Eye (tissue), 1 donor: ENCODE measurements at regions not wholly inside any gene's neighbourhood (a gene's known extent, or its start where the extent isn't known, plus 50 kb on each side); places are given as distances from the start of the nearest gene placed in this dataset.
"Not testable (repeated sequence)": the region's sequence is repeated elsewhere in the genome, so short reads cannot be mapped to it uniquely, and the experiment has no call there.

Experiments used
- DNase-seq: peaks from one replicate; pipeline ENCODE4 v3.0.0-alpha.2; 2015

DNA sequence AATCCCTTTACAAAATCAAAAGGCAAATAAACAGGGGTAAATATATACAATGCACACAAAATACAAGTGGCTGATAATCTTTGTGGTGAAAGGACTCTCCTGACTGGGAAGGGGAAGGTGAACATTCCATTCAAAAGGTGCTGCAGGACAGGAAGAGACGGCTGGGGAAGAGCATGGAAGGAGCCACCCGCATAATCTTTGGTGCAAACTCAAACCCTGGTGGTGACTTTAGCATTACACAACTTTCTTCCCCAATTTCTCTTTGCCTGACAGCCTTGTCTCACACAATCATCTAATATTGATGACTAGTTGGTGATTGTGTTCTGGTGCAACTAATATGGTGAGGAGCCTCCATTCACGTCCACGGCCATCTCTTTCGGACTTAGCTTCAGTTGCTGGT lies 117.0 kb upstream of the EGFR start:
- no peak for DNase-seq

DNA sequence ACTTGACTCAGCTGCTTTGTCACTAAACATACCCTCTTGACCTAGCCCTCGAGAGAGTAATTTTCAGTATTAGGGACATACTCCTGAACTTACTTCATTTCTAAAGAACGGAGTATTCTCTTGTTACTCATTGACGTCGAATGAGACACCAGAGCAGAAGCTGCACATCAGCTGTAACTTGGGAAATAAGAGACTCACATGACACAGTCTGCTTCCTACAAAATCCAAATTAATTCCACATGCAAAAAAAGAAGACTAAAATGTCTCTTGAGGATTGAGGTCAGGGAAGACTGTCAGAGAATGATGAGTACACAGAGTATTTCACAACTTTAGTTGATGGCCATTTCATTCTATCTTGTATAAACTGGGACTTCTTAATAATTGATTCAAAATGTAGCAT lies 114.7 kb upstream of the EGFR start:
- peak; percentile 14 for DNase-seq

DNA sequence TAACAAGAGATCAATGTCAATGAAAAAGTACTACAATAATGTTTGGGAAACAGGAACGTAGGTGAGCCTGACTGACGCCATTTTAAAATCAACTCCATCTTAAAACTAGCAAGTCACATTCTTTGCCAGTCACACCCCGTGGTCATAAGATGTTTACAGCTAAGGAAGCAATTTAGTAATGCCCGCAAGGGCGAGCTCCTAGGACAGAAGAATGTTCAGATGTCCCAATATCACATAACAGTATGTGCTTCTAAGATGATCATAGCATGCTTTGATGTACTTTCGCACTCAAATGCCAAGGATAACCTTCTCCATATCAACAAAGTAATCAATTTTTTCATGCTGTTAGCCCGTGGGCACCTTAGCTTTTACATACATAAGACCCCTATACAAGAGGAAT lies 113.8 kb upstream of the EGFR start:
- no peak for DNase-seq

DNA sequence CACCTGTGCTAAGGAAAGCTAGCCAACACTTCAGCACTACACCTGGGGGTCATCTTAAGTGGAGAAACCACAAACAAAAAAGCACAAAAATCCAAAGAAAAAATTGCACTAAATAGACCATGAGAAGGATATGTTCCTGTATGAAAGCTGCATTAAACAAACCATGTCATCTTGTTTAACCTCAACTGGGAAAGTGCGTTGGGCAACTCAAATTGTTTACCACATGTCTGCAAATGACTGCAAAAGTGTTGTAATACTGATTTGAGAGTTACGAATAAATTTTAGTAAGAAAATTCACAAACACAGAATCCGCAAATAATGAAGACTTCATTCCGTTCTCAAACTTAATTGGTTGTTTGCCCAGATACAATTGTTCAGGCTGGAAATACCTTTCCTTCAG lies 111.9 kb upstream of the EGFR start:
- DNase-seq: no peak

DNA sequence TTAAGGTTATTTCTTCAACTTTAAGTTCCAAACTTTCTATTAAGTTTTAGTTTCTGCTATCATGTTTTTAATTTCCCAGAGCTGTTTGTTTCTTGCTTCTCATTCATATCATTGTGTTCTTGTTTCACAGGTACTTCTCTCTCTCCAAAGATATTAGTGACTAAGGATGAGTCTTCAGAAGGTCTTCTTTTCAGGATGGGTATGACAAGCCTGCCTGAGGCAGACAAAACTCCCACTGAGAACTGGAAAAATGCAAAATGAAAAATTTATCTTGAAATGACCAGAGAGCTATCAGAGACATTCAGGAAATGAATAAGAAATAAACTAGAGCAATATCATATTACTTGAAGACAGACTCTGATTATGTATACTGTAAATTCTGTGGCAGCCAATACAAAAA lies 110.8 kb upstream of the EGFR start:
- no peak for DNase-seq

DNA sequence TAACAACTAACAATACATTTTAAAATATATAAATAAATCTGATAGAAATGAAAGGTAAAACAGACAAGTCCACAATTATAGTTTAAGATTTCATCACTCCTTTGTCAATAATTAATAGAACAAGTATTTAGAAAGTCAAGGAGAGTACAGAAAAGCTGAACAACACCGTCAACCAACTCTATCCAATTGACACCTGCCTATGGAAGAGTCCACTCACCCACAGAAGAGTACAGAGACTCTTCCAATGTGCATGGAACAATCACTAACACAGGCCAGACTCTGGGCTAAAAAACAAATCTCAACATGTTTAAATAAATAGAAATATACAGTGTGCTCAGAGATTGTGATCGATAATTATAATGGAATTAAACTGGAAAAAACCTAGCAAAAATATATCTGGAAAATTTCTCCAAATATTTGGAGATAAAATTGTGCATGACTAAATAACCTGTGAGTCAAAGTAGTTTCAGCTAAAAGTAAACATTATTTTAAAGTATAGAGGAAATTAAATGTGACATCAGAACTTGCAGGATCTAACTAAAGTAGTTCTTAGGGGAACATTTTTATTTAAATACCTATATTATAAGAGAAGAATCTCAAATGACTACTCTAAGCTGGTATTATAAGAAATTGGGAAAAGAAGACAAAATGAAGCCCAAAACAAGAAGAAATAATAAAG lies 109.9 kb upstream of the EGFR start:
- DNase-seq: no peak

DNA sequence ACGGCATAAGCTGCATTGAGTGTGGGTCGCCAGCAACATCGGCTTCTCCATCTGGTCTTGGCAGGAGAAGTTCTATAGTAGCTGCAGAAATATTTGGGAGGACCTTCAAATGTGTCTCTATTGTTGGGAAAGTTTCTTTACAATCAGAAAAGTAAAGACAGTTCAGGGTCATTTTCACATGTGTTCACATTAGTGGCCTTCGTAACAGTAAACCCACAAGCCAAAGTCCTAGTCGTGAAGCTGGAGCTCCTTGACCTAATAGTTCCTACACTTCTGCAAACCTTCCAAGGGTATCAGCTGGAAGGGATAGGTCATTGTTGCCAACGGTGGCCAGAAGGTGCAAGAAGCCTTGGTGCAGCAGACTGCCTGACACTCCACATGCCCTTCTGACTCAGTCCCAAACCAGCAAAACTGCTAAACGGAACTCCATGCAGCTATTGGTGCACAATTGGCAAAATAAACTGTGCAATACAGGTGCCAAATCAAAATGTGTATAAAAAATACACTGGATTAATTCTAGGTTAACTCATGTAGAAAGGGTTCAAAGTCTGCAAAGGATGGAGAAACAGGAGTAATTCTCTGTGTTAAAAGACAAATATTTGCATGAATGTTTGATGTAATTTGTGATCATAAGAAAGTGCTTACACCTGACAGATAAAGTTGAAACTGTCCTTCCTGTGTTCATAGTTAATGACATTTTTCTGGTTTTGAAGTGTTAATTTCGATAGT lies 102.8 kb upstream of the EGFR start:
- DNase-seq: no peak

DNA sequence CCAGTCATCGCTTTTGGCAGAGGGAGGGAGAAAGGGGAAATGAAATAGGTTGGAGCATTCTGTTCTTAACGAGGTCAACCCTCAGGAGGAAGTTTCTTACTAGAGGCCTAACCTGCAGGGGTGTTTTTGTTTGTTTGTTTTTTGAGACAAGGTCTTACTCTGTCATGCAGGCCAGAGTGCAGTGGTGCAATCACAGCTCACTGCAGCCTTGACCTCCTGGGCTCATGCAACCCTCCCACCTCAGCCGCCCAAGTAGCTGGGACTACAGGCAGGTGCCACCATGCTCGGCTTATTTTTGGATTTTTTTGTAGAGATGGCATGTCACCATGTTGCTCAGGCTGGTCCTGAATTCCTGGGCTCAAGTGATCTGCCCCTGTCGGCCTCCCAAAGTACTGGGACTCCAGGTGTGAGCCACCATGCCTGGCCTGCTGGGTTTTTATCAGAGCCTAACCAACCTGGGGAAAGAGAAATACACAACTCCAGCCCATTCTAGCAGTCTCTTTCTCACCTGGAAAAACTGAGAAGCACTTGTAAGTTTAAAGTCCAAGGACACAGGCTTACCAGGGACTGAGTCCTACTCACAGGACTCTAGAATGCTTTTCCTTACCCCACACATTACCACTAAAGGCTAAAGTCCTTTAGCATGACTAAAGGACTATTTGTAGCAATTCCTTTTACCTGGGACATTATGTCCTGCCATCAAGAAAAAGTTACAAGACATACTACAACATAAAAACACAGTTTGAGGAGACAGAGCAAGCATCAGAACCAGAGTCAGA lies 101.0 kb upstream of the EGFR start:
- no peak for DNase-seq

DNA sequence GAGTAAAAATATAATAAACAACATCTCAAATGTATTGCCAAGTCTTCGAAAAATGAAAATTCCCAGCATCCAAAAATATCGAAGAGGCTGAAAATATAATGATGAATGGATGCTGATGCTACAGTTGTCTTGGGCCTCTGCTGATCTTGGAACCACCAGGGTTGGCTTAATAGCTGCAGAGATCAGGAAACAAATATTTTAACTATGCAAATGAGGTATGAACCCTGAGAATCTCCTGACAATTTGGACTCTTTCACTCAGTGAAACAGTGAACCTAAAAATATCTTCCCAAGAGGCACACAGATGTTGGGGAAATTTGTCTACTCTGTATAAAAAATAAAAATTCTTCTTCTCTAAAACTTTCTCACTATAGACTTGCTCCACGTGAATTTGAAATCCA lies 97.7 kb upstream of the EGFR start:
- DNase-seq: no peak

DNA sequence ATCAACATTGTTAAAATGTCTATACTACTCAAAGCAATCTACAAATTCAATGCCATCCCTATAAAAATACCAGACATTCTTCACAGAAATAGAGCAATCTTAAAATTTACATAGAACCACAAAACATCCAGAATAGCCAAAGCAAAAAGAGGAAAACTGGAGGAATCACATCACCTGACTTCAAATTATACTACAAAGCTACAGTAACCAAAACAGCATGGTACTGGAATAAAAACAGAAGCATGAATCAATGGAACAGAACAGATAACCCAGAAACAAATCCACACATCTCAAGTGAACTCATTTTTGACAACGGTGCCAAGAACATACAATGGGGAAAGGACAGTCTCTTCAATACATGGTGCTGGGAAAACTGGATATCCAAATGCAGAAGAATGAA lies 87.3 kb upstream of the EGFR start:
- no peak for DNase-seq

DNA sequence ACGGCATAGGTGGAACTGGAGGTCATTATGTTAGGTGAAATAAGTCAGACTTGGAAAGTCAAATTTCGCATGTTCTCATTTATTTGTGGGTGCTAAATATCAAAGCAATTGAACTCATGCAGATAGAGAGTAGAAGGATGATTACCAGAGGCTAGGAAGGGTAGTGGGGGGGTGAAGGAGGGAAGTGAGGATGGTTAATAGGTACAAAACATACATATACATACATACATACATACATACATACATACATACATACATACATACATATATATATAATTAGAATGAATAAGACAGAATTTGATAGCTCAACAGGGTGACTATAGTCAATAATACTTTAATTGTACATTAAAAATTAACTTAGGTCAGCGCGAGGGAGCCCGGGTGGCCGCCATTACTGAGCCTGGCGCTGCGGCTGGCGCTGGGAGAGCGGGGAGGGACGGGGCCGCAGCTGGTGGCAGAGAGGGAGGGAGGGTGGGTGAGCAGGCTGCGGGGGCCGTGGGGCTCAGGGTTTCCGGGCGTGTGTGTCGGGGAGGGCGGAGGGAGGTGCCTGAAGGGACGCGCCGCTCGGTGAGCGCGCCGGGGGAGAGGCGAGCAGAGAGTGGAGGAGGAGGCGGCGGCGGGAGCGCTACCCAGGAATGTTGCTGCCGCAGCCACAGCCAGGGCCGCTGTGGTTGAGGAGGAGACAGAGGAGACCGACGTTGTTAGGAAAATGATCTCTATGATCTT lies 85.8 kb upstream of the EGFR start:
- DNase-seq: peak; percentile 90

DNA sequence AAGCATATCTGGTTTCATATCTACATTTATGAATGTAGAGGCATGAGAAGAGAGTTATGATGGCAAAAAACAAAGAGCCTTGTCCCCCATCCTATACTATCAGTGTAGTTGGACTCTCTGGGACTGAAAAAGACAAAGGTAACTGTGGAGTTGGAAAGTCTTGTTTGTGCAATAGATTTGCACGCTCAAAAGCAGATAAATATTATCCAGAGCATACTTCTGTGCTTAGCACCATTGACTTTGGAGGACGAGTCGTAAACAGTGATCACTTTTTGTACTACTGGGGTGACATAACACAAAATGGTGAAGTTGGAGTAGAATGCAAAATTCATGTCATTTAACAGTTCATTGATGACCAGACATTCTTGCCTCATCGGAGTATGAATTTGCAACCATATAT lies 85.2 kb upstream of the EGFR start:
- DNase-seq: no peak

DNA sequence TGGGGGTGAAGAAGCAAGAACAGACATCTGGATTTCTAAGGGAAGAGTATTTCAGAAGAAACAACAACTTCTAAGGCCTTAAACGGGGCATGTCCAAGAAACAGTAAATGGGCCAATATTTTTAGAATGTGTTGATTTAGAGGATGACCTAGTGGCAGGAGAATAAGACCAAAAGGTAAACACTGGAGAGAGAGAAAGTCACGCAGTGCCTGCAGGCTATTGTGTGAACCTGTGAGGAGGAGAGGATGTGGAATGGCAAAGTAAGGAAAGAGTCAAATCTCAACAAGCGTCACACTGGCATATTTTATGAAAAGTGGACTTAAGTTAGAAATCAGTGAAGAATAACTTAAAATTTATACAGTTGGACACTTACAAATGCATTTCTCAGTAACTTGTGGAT lies 78.1 kb upstream of the EGFR start:
- no peak for DNase-seq

DNA sequence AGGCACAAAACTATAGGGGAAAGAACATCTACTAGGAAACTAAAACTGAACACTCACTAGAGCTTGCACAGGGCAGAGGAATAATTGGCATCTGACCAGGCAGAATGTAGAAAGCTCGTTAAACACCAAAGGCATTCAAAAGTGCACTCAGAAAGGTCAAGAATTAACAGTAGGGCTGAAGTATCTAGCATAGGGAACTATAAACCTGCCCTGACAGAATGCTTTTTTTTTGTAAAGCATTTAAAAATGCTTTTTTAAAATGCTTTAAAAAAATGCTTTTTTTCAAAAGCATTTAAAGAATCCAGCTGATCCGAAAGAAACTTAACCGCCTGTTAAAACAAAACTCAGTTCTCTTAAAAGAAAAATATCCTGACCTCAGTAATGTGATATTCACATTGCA lies 74.6 kb upstream of the EGFR start:
- DNase-seq: peak; percentile 30

DNA sequence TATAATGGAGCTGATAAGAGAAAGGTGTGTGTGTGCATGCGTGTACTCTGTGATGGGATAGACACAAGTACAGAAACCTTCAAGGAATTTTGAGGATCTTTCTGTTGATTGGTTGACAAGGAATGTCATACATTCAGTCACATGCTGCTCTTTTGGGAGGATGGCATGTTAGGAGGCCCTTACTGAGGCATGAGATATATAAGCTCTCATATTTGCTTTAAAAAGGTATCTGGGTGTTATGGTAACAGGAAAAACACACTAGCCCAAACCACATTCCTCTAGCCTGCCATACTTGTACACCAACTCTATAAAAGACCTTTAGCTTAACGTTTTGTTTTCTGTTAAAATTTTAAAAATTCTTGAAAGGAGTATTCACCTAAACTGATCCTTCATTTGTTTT lies 72.5 kb upstream of the EGFR start:
- DNase-seq: no peak

DNA sequence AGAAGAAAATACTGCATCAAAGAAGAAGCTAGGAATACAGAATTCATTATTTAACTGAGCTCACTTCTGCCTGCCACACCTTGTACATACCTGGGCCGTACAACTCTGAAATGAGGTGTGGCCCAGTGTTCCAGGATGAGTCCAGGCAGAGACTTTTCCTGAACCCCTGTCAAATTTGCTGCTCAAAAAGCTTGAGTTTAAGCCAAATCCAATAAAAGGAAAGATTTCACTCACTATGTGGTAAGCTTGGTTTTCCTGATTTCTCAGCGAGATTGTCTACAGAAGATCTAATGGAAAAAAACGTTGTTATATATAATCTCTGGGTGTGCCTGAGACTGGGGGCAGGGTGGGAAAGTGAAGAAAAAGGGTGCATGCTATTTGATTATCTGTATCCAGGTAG lies 72.1 kb upstream of the EGFR start:
- no peak for DNase-seq

DNA sequence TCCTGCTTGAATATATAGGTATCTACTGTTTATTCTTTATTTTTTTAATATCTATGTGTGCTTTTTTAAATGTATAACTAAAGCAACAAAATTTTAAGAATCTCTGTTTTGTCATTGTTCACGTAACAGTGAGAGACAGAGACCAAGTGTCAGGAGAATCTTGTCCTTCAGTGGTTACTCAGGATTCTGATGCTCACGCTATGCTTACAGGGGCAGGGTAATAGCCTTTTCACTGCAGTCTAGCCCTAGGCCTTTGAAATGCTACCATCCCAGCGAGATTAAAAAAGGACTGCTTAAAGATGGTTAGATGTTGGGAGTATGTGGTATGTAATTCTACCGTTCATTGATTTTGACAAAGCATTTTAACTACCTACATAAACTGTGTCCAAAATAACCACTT lies 71.6 kb upstream of the EGFR start:
- no peak for DNase-seq

DNA sequence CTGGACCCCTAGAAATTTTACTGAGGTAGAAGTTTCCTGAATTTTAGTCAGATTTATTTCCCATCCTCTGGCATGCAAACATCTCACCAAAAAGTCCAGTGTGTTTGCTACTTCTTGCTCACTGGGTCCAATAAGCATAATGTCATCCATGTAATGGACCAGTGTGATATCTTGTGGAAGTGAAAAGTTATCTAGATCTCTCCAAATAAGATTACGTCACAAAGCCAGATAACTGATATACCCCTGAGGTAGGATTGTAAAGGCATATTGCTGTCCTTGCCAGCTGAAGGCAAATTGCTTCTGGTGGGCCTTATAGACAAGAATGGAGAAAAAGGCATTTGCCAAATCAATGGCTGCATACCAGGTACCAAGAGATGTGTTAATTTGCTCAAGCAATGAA lies 69.3 kb upstream of the EGFR start:
- DNase-seq: not testable (repeated sequence)

DNA sequence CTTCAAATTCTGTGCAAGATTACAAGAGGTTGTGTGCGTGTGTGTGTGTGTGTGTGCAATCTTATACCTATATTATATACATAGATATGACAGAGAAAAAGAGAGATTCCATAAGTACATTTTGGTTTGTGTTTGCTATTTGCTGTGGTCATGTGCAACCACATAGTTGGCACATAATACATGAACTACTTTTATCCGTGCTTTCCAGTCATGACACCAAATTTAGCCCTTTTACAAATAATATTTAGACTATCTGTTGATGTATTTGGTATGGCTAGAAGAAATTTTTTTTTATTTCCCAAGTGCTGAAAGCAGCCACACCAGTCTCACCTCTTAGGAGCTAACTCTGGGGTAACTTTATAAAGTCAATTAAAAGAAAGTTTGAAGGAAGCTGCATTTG lies 63.5 kb upstream of the EGFR start:
- DNase-seq: no peak

DNA sequence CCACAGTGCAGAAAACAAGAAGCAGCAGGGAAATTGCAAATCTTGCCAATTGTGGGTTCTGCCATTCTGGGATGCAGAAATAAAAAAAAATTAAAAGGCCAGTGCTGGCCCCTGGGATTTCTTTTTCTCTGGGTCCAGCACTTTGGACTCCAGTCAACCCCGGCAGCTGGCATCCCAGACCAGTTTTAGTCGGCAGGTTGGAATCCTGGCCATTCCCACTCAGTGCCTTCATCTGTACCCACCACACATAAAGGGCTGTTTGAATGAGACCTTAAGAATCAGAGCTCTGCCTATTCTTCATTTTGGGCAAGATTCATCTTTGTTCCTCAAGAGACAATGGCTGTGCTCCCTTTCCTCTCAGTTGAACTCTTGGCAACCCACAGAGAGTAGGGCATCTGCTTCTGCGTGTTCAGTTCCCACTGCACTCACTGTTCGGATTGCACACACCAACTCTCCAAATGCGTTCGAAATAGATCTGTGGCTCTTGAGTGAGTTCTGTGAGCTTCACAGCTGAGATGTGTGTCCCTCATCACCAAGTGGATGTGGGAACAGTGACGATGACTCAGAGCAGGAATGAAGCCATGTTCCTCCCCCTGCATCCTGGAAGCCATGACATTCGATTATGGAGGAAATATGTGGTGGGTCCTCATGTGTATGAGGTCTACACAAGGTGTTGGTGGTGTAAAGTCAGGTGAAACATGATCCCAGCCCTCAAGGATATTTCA lies 63.0 kb upstream of the EGFR start:
- no peak for DNase-seq

DNA sequence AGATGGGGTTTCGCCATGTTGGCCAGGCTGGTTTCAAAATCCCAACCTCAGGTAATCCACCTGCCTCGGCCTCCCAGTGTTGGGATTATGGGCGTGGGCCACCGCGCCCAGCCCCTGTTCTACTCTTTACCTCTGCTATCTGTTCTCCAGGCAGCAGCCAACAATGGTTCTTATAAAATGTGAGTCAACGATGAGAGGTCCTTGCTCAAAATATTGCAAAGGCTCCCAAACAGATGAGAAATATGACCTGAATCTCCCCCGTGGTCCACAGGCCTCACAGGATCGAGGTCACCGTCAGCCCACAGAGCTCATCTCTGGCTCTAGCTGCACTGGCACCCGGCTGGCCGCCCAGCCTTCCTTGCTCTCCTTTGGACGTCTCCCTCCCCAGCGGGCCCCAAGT lies 62.0 kb upstream of the EGFR start:
- no peak for DNase-seq

DNA sequence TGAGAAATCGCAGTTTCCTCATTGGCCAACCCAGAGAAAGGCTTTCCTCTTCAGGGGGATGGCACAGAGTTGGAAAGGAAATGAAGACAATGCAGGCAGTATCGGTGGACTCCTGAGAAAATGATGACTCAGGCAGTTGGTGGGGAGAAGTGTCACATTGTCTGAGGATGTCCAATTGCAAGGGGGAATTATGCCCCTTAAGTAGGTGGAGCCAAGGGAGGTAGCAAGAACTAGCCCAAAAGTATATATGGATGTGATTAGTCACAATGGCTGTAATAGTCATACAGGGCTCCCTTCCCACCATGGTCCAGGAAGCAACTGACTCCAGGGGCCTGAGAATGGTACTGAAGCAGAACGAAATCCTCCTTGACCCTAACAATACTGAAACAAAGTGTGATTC lies 58.3 kb upstream of the EGFR start:
- no peak for DNase-seq

DNA sequence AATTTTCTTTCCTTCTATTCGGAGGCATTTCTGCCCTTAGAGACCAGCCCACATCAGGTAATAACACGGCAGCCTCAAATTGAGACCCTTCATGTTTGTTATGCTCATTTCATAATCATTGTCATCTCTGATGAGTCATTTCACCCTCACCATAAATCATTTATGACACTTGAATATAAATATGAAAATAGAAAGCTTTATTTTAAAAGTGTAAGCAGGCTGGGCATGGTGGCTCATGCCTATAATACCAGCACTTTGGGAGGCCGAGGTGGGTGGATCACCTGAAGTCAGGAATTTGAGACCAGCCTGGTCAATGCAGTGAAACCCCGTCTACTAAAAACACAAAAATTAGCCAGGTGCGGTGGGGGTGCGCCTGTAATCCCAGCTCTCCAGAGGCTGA lies 57.4 kb upstream of the EGFR start:
- DNase-seq: no peak
